Panc1 (cell line): ENCODE measurements at regions not wholly inside any gene's neighbourhood (a gene's known extent, or its start where the extent isn't known, plus 50 kb on each side); places are given as distances from the start of the nearest gene placed in this dataset.

Experiments
- REST ChIP-seq, 2 experiments: IDR thresholded peaks; 2 replicates each; pipeline ENCODE4 v1.6.1; 2011 to 2012; ENCODE audit warnings: low read depth in 2 of 2, control low read depth in 1 of 2, low read length in 1 of 2, mild to moderate bottlenecking in 1 of 2, moderate library complexity in 1 of 2; ENCODE audit not compliant: insufficient read depth in 1 of 2
- TF ChIP-seq, protein P1 (sequence below): fragments of 450-650 bp; IDR thresholded peaks from 2 replicates; pipeline ENCODE4 v1.5.1; 2017; ENCODE audit warnings: mild to moderate bottlenecking

GRCh38 chr6:95249661-95250060, 327.7 kb upstream of the MANEA start:
- TF ChIP-seq, protein P1, sequence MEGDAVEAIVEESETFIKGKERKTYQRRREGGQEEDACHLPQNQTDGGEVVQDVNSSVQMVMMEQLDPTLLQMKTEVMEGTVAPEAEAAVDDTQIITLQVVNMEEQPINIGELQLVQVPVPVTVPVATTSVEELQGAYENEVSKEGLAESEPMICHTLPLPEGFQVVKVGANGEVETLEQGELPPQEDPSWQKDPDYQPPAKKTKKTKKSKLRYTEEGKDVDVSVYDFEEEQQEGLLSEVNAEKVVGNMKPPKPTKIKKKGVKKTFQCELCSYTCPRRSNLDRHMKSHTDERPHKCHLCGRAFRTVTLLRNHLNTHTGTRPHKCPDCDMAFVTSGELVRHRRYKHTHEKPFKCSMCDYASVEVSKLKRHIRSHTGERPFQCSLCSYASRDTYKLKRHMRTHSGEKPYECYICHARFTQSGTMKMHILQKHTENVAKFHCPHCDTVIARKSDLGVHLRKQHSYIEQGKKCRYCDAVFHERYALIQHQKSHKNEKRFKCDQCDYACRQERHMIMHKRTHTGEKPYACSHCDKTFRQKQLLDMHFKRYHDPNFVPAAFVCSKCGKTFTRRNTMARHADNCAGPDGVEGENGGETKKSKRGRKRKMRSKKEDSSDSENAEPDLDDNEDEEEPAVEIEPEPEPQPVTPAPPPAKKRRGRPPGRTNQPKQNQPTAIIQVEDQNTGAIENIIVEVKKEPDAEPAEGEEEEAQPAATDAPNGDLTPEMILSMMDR, result no peak
- TF ChIP-seq REST (IDR thresholded peaks at IDR 0.05; ENCODE audit: insufficient read depth in 1 of 2, low read depth in 2 of 2, low read length in 1 of 2), result no peak
